HL-60/S4 (cell line): ENCODE measurements at regions not wholly inside any gene's neighbourhood (a gene's known extent, or its start where the extent isn't known, plus 50 kb on each side); places are given as distances from the start of the nearest gene placed in this dataset.
"Not testable (repeated sequence)": the region's sequence is repeated elsewhere in the genome, so short reads cannot be mapped to it uniquely, and the experiment has no call there.

ENCODE experiments used
- in situ Hi-C: fragments of 300-500 bp; cut with MboI; formaldehyde crosslinking; loops from 2 replicates; pipeline ENCODE4 v1.14.3; 2022; ENCODE audit warnings: low sequenced_read_pairs

GRCh38 chr2:34280606-34281005 lies 681.5 kb upstream of the FAM98A start:
- in situ Hi-C loops = no loop called here

- in situ Hi-C loops = no loop called here
These were observed 668.0 kb upstream of the FAM98A start for GRCh38 chr2:34266908-34267697.

GRCh38 chr2:34261701-34262100 lies 662.6 kb upstream of the FAM98A start:
- in situ Hi-C loops = no loop called here

- in situ Hi-C loops = no loop called here
These were observed 655.3 kb upstream of the FAM98A start for GRCh38 chr2:34254272-34254878.

GRCh38 chr2:34252111-34252510 lies 653.0 kb upstream of the FAM98A start:
- in situ Hi-C loops = no loop called here

- in situ Hi-C loops = no loop called here
These were observed 652.5 kb upstream of the FAM98A start for GRCh38 chr2:34251578-34251977.

GRCh38 chr2:34244195-34244594 lies 645.1 kb upstream of the FAM98A start:
- in situ Hi-C loops = no loop called here

GRCh38 chr2:34242763-34243123 lies 643.6 kb upstream of the FAM98A start:
- in situ Hi-C loops = no loop called here

GRCh38 chr2:34241905-34242762 lies 643.0 kb upstream of the FAM98A start:
- in situ Hi-C loops = no loop called here

- in situ Hi-C loops = no loop called here
These were observed 640.4 kb upstream of the FAM98A start for GRCh38 chr2:34239511-34239910.

GRCh38 chr2:34234823-34235222 lies 635.7 kb upstream of the FAM98A start:
- in situ Hi-C loops = no loop called here

- in situ Hi-C loops = no loop called here
These were observed 630.9 kb upstream of the FAM98A start for GRCh38 chr2:34229998-34230397.

GRCh38 chr2:34215174-34215573 lies 616.1 kb upstream of the FAM98A start:
- in situ Hi-C loops = no loop called here

GRCh38 chr2:34210382-34210781 lies 611.3 kb upstream of the FAM98A start:
- in situ Hi-C loops = not testable (repeated sequence)

GRCh38 chr2:34204560-34204959 lies 605.5 kb upstream of the FAM98A start:
- in situ Hi-C loops = no loop called here

- in situ Hi-C loops = no loop called here
These were observed 602.0 kb upstream of the FAM98A start for GRCh38 chr2:34201099-34201498.

- in situ Hi-C loops = no loop called here
These were observed 600.9 kb upstream of the FAM98A start for GRCh38 chr2:34199971-34200370.

- in situ Hi-C loops = no loop called here
These were observed 594.1 kb upstream of the FAM98A start for GRCh38 chr2:34193164-34193563.

GRCh38 chr2:34188464-34189303 lies 589.6 kb upstream of the FAM98A start:
- in situ Hi-C loops = no loop called here

GRCh38 chr2:34179511-34179910 lies 580.4 kb upstream of the FAM98A start:
- in situ Hi-C loops = no loop called here

GRCh38 chr2:34178482-34178881 lies 579.4 kb upstream of the FAM98A start:
- in situ Hi-C loops = no loop called here
